Astrocyte (in vitro differentiated cells and primary cell): ENCODE measurements at regions not wholly inside any gene's neighbourhood (a gene's known extent, or its start where the extent isn't known, plus 50 kb on each side); places are given as distances from the start of the nearest gene placed in this dataset.

Source experiments
- DNase-seq: peaks from one replicate; pipeline ENCODE4 v3.0.0-alpha.2; 2010; ENCODE audit warnings: low read depth
- FAIRE-seq: peaks from 2 replicates; lab custom pipeline; 2011; peaks lifted over from hg19 to GRCh38; lab: Jason Lieb, UNC
- H2AFZ ChIP-seq: 2 replicates; pipeline ENCODE4 v1.6.0; 2012; ENCODE audit warnings: low read depth, low read length, inconsistent platforms
- H3K27ac ChIP-seq: 2 replicates; pipeline ENCODE4 v1.5.1; 2011; ENCODE audit warnings: low read depth, low read length, inconsistent platforms
- H3K27me3 ChIP-seq: 2 replicates; pipeline ENCODE4 v1.6.0; 2011; ENCODE audit warnings: low read length, inconsistent platforms; ENCODE audit not compliant: insufficient read depth
- H3K36me3 ChIP-seq: 2 replicates; pipeline ENCODE4 v1.5.1; 2011; ENCODE audit warnings: low read length, inconsistent platforms; ENCODE audit not compliant: insufficient read depth
- H3K4me1 ChIP-seq: 2 replicates; pipeline ENCODE4 v1.5.1; 2011; ENCODE audit warnings: low read length, inconsistent platforms; ENCODE audit not compliant: insufficient read depth
- H3K4me2 ChIP-seq: 2 replicates; pipeline ENCODE4 v1.6.0; 2012; ENCODE audit warnings: low read length, inconsistent platforms
- H3K4me3 ChIP-seq: 2 replicates; pipeline ENCODE4 v1.5.1; 2011; ENCODE audit warnings: low read depth, mild to moderate bottlenecking, low read length, inconsistent platforms; ENCODE audit not compliant: insufficient read depth
- H3K79me2 ChIP-seq: 2 replicates; pipeline ENCODE4 v1.6.0; 2012; ENCODE audit warnings: mild to moderate bottlenecking, low read length, inconsistent platforms; ENCODE audit not compliant: insufficient read depth
- H3K9ac ChIP-seq: 2 replicates; pipeline ENCODE4 v1.6.0; 2012; ENCODE audit warnings: mild to moderate bottlenecking, low read length, inconsistent platforms
- H3K9me3 ChIP-seq: 2 replicates; pipeline ENCODE4 v1.5.1; 2012; ENCODE audit warnings: low read depth, mild to moderate bottlenecking, low read length, inconsistent platforms; ENCODE audit not compliant: insufficient read depth
- H4K20me1 ChIP-seq: 2 replicates; pipeline ENCODE4 v1.6.0; 2012; ENCODE audit warnings: low read length, inconsistent platforms; ENCODE audit not compliant: insufficient read depth
- H3K27ac Mint-ChIP-seq: one replicate; pipeline ENCODE4 v1.8.0; 2021; ENCODE audit warnings: mild to moderate bottlenecking, mixed read lengths; ENCODE audit not compliant: unreplicated experiment
- H3K27me3 Mint-ChIP-seq: one replicate; pipeline ENCODE4 v1.8.0; 2021; ENCODE audit warnings: low read depth, mixed read lengths; ENCODE audit not compliant: unreplicated experiment
- H3K36me3 Mint-ChIP-seq: one replicate; pipeline ENCODE4 v1.8.0; 2021; ENCODE audit warnings: low read depth, mixed read lengths; ENCODE audit not compliant: unreplicated experiment
- H3K4me1 Mint-ChIP-seq: one replicate; pipeline ENCODE4 v1.8.0; 2021; ENCODE audit warnings: low read depth, mixed read lengths; ENCODE audit not compliant: unreplicated experiment
- H3K4me3 Mint-ChIP-seq: one replicate; pipeline ENCODE4 v1.8.0; 2021; ENCODE audit warnings: mild to moderate bottlenecking, moderate library complexity, mixed read lengths; ENCODE audit not compliant: unreplicated experiment
- H3K9me3 Mint-ChIP-seq: one replicate; pipeline ENCODE4 v1.8.0; 2021; ENCODE audit warnings: mild to moderate bottlenecking, mixed read lengths; ENCODE audit not compliant: unreplicated experiment
- CTCF ChIP-seq: IDR thresholded peaks from 2 replicates; pipeline ENCODE4 v1.5.1; 2011; ENCODE audit warnings: low read depth, mild to moderate bottlenecking, inconsistent platforms, low read length, moderate library complexity; ENCODE audit not compliant: insufficient read depth
- EZH2 ChIP-seq: IDR thresholded peaks from 2 replicates; pipeline ENCODE4 v1.6.1; 2012; ENCODE audit warnings: mild to moderate bottlenecking, low read length, inconsistent platforms; ENCODE audit not compliant: insufficient read depth

- Mint-ChIP-seq H3K9me3 (no peaks in the 10 kb centered on the region), H3K4me3 (no peak overlapping the region), H3K27me3 (no peaks in the 10 kb centered on the region), H3K27ac (no peak overlapping the region), H3K36me3 (peaks cover 5% of the 10 kb centered on the region), H3K4me1 (peaks cover 24% of the 10 kb centered on the region)
- Histone ChIP-seq H3K4me2 (no peak overlapping the region), H4K20me1 (no peaks in the 10 kb centered on the region), H2AFZ (no peak overlapping the region), H3K27ac (no peak overlapping the region), H3K4me3 (no peak overlapping the region), H3K4me1 (no peaks in the 10 kb centered on the region), H3K79me2 (no peaks in the 10 kb centered on the region), H3K27me3 (no peaks in the 10 kb centered on the region), H3K9ac (no peak overlapping the region), H3K9me3 (no peaks in the 10 kb centered on the region), H3K36me3 (no peaks in the 10 kb centered on the region)
- FAIRE-seq (no peak), DNase-seq (no peak)
- TF ChIP-seq CTCF (no peak), EZH2 (no peak)
Observed at GRCh38 chr1:232568906-232569553, 60.9 kb downstream of the SIPA1L2 start.

GRCh38 chr1:232568331-232568852 lies 61.5 kb downstream of the SIPA1L2 start:
- H3K36me3 ChIP-seq, result no peaks in the 10 kb centered on the region
- H3K4me2 ChIP-seq, result no peak overlapping the region
- H3K4me3 ChIP-seq, result no peak overlapping the region
- no peaks in the 10 kb centered on the region for H3K4me1 ChIP-seq
- no peak for FAIRE-seq
- H2AFZ ChIP-seq, result no peak overlapping the region
- H3K27me3 ChIP-seq, result no peaks in the 10 kb centered on the region
- no peaks in the 10 kb centered on the region for H3K9me3 ChIP-seq
- no peak overlapping the region for H3K9ac ChIP-seq
- H4K20me1 ChIP-seq, result no peaks in the 10 kb centered on the region
- TF ChIP-seq CTCF (no peak), EZH2 (no peak)
- Mint-ChIP-seq H3K9me3 (no peaks in the 10 kb centered on the region), H3K36me3 (peaks cover 5% of the 10 kb centered on the region), H3K27me3 (no peaks in the 10 kb centered on the region), H3K27ac (no peak overlapping the region), H3K4me1 (peaks cover 24% of the 10 kb centered on the region), H3K4me3 (no peak overlapping the region)
- no peak for DNase-seq
- no peaks in the 10 kb centered on the region for H3K79me2 ChIP-seq
- no peak overlapping the region for H3K27ac ChIP-seq

- Histone ChIP-seq H4K20me1 (no peaks in the 10 kb centered on the region), H3K4me3 (no peak overlapping the region), H3K9me3 (no peaks in the 10 kb centered on the region), H3K4me2 (no peak overlapping the region), H3K36me3 (no peaks in the 10 kb centered on the region), H3K4me1 (no peaks in the 10 kb centered on the region), H3K27me3 (no peaks in the 10 kb centered on the region), H3K9ac (no peak overlapping the region), H3K79me2 (no peaks in the 10 kb centered on the region), H2AFZ (no peak overlapping the region), H3K27ac (no peak overlapping the region)
- no peak for TF ChIP-seq CTCF
- TF ChIP-seq EZH2, result no peak
- Mint-ChIP-seq H3K4me1 (peaks cover 34% of the 10 kb centered on the region), H3K9me3 (no peaks in the 10 kb centered on the region), H3K36me3 (peaks cover 5% of the 10 kb centered on the region), H3K27ac (peak overlapping the region; percentile 44), H3K4me3 (no peak overlapping the region), H3K27me3 (no peaks in the 10 kb centered on the region)
- FAIRE-seq, result no peak
- no peak for DNase-seq
Observed at GRCh38 chr1:232566093-232566492, 63.8 kb downstream of the SIPA1L2 start.
